ENCODE measurements at regions not wholly inside any gene's neighbourhood (a gene's known extent, or its start where the extent isn't known, plus 50 kb on each side); places are given as distances from the start of the nearest gene placed in this dataset.

DNA sequence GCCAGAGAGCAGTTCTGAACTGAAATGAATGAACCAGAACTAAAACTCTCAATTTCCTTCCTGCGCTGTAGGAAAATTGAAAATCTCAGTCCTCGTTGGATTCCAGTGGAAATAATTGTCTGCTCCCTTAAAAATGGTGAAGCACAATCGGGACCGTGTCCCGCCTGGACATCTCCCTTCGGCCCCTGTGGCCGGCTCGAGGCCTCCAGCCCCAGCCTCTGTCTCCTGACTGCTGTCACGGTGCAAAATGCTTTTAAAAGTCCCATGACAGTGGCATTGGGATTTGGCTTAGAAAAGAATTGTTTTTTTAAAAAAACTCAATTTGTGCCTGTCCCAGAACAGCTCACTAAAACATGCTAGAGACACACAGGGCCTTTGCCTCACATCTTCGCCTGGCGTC lies 142.5 kb downstream of the ZNF664 start:
- H3K27ac Mint-ChIP-seq (ENCODE audit: unreplicated experiment): no peak overlapping the region
- no peak for TF ChIP-seq EZH2 (IDR thresholded peaks at IDR 0.05; ENCODE audit: insufficient read depth, low read length)
- TF ChIP-seq, protein P1, sequence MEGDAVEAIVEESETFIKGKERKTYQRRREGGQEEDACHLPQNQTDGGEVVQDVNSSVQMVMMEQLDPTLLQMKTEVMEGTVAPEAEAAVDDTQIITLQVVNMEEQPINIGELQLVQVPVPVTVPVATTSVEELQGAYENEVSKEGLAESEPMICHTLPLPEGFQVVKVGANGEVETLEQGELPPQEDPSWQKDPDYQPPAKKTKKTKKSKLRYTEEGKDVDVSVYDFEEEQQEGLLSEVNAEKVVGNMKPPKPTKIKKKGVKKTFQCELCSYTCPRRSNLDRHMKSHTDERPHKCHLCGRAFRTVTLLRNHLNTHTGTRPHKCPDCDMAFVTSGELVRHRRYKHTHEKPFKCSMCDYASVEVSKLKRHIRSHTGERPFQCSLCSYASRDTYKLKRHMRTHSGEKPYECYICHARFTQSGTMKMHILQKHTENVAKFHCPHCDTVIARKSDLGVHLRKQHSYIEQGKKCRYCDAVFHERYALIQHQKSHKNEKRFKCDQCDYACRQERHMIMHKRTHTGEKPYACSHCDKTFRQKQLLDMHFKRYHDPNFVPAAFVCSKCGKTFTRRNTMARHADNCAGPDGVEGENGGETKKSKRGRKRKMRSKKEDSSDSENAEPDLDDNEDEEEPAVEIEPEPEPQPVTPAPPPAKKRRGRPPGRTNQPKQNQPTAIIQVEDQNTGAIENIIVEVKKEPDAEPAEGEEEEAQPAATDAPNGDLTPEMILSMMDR (IDR thresholded peaks at IDR 0.05; ENCODE audit: insufficient read depth, low read depth, low read length): no peak
- peaks cover 8% of the 10 kb centered on the region for H3K27me3 ChIP-seq (ENCODE audit: insufficient read depth, low read length)
- no peaks in the 10 kb centered on the region for H3K9me3 Mint-ChIP-seq (ENCODE audit: unreplicated experiment)
- no peaks in the 10 kb centered on the region for H3K36me3 ChIP-seq (ENCODE audit: insufficient read depth, low read length)
- no peaks in the 10 kb centered on the region for H3K79me2 ChIP-seq (ENCODE audit: insufficient read depth, low read length)
- H3K27me3 Mint-ChIP-seq (ENCODE audit: low read depth, unreplicated experiment): peaks cover 8% of the 10 kb centered on the region
- peaks cover under 1% of the 10 kb centered on the region for H3K4me1 Mint-ChIP-seq (ENCODE audit: low read depth, unreplicated experiment)
- H3K27ac ChIP-seq (ENCODE audit: low read depth, low read length): no peak overlapping the region
- H2AFZ ChIP-seq (ENCODE audit: low read depth, low read length): no peak overlapping the region
- no peak overlapping the region for H3K4me3 Mint-ChIP-seq (ENCODE audit: unreplicated experiment)
- peaks cover 4% of the 10 kb centered on the region for H3K9me3 ChIP-seq (ENCODE audit: insufficient read depth, low read depth, low read length)
- DNase-seq (ENCODE audit: low read depth) (no peak), FAIRE-seq (no peak)
- H4K20me1 ChIP-seq (ENCODE audit: insufficient read depth, low read length): no peaks in the 10 kb centered on the region
- no peak overlapping the region for H3K9ac ChIP-seq (ENCODE audit: low read length)
- no peak overlapping the region for H3K4me2 ChIP-seq (ENCODE audit: low read length)
- no peak overlapping the region for H3K4me3 ChIP-seq (ENCODE audit: insufficient read depth, low read depth, low read length)
- no peaks in the 10 kb centered on the region for H3K4me1 ChIP-seq (ENCODE audit: insufficient read depth, low read length)
- H3K36me3 Mint-ChIP-seq (ENCODE audit: low read depth, unreplicated experiment): no peaks in the 10 kb centered on the region

DNA sequence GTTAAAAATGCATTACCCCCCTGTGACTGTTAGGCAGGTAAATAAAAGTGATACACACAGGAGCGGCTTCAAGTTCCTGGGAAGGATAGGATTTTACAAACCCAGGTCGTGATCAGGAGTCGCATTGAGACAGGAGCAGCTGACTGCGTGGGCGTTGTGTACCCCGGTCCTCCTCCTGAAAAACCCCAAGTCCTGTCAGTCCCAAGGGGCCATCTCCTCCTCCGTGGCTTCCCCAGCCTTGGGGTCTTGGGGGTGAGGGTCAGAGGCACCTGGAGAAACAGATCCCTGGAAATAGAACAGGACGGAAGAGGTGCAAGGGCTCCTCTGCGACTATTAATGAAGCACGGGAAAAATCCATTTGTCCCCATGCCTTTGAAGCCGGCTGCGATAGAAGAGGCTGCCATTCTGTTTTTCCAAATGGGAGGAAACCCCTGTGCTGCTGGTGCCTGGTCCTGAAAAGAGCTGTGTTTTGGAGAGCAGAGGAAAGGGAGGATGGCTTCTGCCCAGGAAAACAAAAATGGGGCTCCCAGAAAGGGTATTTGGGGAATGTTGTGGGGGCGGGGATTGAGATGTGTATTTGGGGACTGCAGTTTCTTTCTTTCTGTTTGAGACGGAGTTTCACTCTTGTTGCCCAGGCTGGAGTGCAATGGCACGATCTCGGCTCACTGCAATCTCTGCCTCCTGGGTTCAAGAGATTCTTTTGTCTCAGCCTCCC lies 143.1 kb downstream of the ZNF664 start:
- H3K4me3 ChIP-seq (ENCODE audit: insufficient read depth, low read depth, low read length): no peak overlapping the region
- peaks cover 4% of the 10 kb centered on the region for H3K9me3 ChIP-seq (ENCODE audit: insufficient read depth, low read depth, low read length)
- Mint-ChIP-seq H3K27me3 (ENCODE audit: low read depth, unreplicated experiment) (peaks cover 8% of the 10 kb centered on the region), H3K4me1 (ENCODE audit: low read depth, unreplicated experiment) (no peaks in the 10 kb centered on the region), H3K9me3 (ENCODE audit: unreplicated experiment) (no peaks in the 10 kb centered on the region), H3K36me3 (ENCODE audit: low read depth, unreplicated experiment) (no peaks in the 10 kb centered on the region), H3K27ac (ENCODE audit: unreplicated experiment) (no peak overlapping the region), H3K4me3 (ENCODE audit: unreplicated experiment) (no peak overlapping the region)
- H3K4me1 ChIP-seq (ENCODE audit: insufficient read depth, low read length): no peaks in the 10 kb centered on the region
- no peak overlapping the region for H2AFZ ChIP-seq (ENCODE audit: low read depth, low read length)
- no peak overlapping the region for H3K4me2 ChIP-seq (ENCODE audit: low read length)
- TF ChIP-seq, protein P1 (IDR thresholded peaks at IDR 0.05; ENCODE audit: insufficient read depth, low read depth, low read length): no peak
- no peak for TF ChIP-seq EZH2 (IDR thresholded peaks at IDR 0.05; ENCODE audit: insufficient read depth, low read length)
- no peak overlapping the region for H3K9ac ChIP-seq (ENCODE audit: low read length)
- FAIRE-seq (no peak), DNase-seq (ENCODE audit: low read depth) (no peak)
- no peaks in the 10 kb centered on the region for H3K79me2 ChIP-seq (ENCODE audit: insufficient read depth, low read length)
- peaks cover 8% of the 10 kb centered on the region for H3K27me3 ChIP-seq (ENCODE audit: insufficient read depth, low read length)
- H3K27ac ChIP-seq (ENCODE audit: low read depth, low read length): no peak overlapping the region
- no peaks in the 10 kb centered on the region for H4K20me1 ChIP-seq (ENCODE audit: insufficient read depth, low read length)
- no peaks in the 10 kb centered on the region for H3K36me3 ChIP-seq (ENCODE audit: insufficient read depth, low read length)

DNA sequence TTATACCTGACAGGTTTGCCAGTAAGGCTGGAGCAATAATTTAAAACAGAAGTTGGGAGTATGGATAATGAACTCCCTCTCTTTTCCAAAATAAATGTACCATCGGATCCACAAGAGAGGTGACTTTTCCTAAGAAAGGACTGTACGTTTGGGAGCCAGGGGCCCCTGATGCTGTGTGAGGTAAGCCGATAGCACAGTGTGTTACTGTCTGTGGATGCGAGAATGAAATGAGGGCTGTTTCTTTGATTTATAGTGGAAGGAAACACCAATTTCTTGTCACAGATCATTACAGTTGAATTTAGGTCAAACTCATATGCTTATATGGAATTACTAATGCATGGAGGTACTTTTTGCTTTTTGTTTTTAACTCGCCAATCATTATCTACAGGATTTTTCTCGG lies 147.7 kb downstream of the ZNF664 start:
- H3K27me3 ChIP-seq (ENCODE audit: insufficient read depth, low read length): peaks cover 9% of the 10 kb centered on the region
- Mint-ChIP-seq H3K27me3 (ENCODE audit: low read depth, unreplicated experiment) (peaks cover 14% of the 10 kb centered on the region), H3K27ac (ENCODE audit: unreplicated experiment) (no peak overlapping the region), H3K4me3 (ENCODE audit: unreplicated experiment) (no peak overlapping the region), H3K36me3 (ENCODE audit: low read depth, unreplicated experiment) (no peaks in the 10 kb centered on the region), H3K4me1 (ENCODE audit: low read depth, unreplicated experiment) (no peaks in the 10 kb centered on the region), H3K9me3 (ENCODE audit: unreplicated experiment) (peaks cover 3% of the 10 kb centered on the region)
- H4K20me1 ChIP-seq (ENCODE audit: insufficient read depth, low read length): no peaks in the 10 kb centered on the region
- no peak for DNase-seq (ENCODE audit: low read depth)
- FAIRE-seq: no peak
- no peaks in the 10 kb centered on the region for H3K9me3 ChIP-seq (ENCODE audit: insufficient read depth, low read depth, low read length)
- TF ChIP-seq, protein P1 (IDR thresholded peaks at IDR 0.05; ENCODE audit: insufficient read depth, low read depth, low read length): no peak
- TF ChIP-seq EZH2 (IDR thresholded peaks at IDR 0.05; ENCODE audit: insufficient read depth, low read length): no peak
- H3K4me1 ChIP-seq (ENCODE audit: insufficient read depth, low read length): no peaks in the 10 kb centered on the region
- no peak overlapping the region for H3K9ac ChIP-seq (ENCODE audit: low read length)
- H3K4me2 ChIP-seq (ENCODE audit: low read length): no peak overlapping the region
- no peak overlapping the region for H3K27ac ChIP-seq (ENCODE audit: low read depth, low read length)
- no peak overlapping the region for H2AFZ ChIP-seq (ENCODE audit: low read depth, low read length)
- no peaks in the 10 kb centered on the region for H3K36me3 ChIP-seq (ENCODE audit: insufficient read depth, low read length)
- H3K79me2 ChIP-seq (ENCODE audit: insufficient read depth, low read length): no peaks in the 10 kb centered on the region
- H3K4me3 ChIP-seq (ENCODE audit: insufficient read depth, low read depth, low read length): no peak overlapping the region
